HUES6 (cell line): ENCODE measurements at regions not wholly inside any gene's neighbourhood (a gene's known extent, or its start where the extent isn't known, plus 50 kb on each side); places are given as distances from the start of the nearest gene placed in this dataset.

Experiments
- H3K27ac ChIP-seq: 2 replicates; pipeline ENCODE4 v1.7.0; 2013; ENCODE audit warnings: low read depth, mild to moderate bottlenecking, low read length, inconsistent platforms
- H3K27me3 ChIP-seq: 2 replicates; pipeline ENCODE4 v1.6.1; 2013; ENCODE audit warnings: low read length; ENCODE audit not compliant: control insufficient read depth, insufficient read depth
- H3K36me3 ChIP-seq: 2 replicates; pipeline ENCODE4 v1.6.1; 2013; ENCODE audit warnings: low read length; ENCODE audit not compliant: control insufficient read depth, insufficient read depth
- H3K4me1 ChIP-seq: 2 replicates; pipeline ENCODE4 v1.6.1; 2013; ENCODE audit warnings: low read length; ENCODE audit not compliant: control insufficient read depth, insufficient read depth
- H3K4me3 ChIP-seq: 2 replicates; pipeline ENCODE4 v1.5.1; 2013; ENCODE audit warnings: low read depth, low read length
- H3K9ac ChIP-seq: one replicate; pipeline ENCODE4 v1.6.1; 2013; ENCODE audit warnings: mild to moderate bottlenecking, low read length
- H3K9me3 ChIP-seq: 2 replicates; pipeline ENCODE4 v1.6.1; 2013; ENCODE audit warnings: low read depth, low read length; ENCODE audit not compliant: control insufficient read depth, insufficient read depth

DNA sequence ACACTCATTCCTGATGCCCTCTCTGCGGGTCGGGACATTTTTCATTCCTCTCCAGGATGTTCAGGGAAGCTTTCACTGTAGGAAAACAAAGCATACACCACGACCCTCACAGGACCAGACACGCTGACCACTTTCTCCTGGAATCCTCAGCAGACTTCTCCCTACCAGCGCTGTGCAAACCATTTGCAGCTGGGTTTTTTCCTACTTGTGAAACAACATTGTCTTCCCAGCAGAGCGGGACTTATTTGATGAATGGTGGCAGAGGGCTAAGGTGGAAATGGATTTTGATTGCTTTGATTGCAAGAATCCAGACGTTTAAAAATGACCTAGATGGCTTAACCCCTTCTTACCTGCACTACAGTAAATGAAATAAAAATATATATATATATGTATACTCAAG is 265.9 kb downstream of the TBC1D4 start:
- no peak overlapping the region for H3K9ac ChIP-seq
- no peaks in the 10 kb centered on the region for H3K36me3 ChIP-seq
- H3K9me3 ChIP-seq, result no peaks in the 10 kb centered on the region
- peaks cover 12% of the 10 kb centered on the region; the same call in 1 of the 2 replicates for H3K27me3 ChIP-seq
- no peak overlapping the region for H3K4me3 ChIP-seq
- H3K4me1 ChIP-seq, result 0 out of 2 replicates have a peak, but pooled peaks cover 2% of the 10 kb centered on the region
- H3K27ac ChIP-seq, result no peak overlapping the region

DNA sequence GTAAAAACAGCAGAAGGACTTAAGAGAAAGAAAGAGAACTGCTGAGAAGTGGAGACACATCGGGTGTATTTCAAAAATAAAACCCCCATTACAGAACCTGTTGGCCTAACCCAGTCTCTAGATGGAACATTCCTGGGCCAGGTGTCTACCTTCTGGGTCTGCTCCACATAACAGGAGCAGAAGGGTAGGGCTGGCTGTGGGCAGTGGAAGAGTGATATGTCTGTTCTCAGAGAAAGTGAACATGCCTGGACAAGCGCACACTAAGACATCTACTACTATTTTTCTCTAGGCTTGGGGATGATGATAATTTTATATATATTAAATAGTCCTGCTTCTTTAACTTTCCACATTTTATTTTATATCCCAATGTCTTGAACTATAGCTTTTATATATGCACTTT is 267.1 kb downstream of the TBC1D4 start:
- no peak overlapping the region for H3K9ac ChIP-seq
- H3K4me3 ChIP-seq, result no peak overlapping the region
- H3K9me3 ChIP-seq, result no peaks in the 10 kb centered on the region
- H3K27me3 ChIP-seq, result peaks cover under 1% of the 10 kb centered on the region; the same call in 1 of the 2 replicates
- H3K36me3 ChIP-seq, result no peaks in the 10 kb centered on the region
- no peak overlapping the region for H3K27ac ChIP-seq
- 0 out of 2 replicates have a peak, but pooled peaks cover 2% of the 10 kb centered on the region for H3K4me1 ChIP-seq

DNA sequence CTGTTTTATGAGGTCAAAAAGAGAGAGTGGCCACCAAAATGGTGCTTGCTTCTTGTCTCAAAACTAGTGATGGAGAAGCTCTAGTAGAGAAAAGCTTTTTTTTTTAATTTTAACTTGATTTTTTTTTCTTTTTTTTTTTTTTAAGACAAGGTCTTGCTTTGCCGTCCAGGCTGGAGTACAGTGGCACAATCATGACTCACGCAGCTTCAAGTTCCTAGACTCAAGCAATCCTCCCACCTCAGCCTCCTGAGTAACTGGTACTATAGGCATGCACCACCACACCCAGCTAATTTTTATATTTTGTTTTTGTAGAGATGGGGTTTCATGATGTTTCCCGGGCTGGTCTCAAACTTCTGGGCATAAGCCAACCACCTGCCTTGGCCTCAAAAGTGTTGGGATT is 279.0 kb downstream of the TBC1D4 start:
- no peak overlapping the region for H3K9ac ChIP-seq
- no peaks in the 10 kb centered on the region for H3K27me3 ChIP-seq
- H3K4me3 ChIP-seq, result no peak overlapping the region
- no peaks in the 10 kb centered on the region for H3K4me1 ChIP-seq
- no peaks in the 10 kb centered on the region for H3K36me3 ChIP-seq
- H3K27ac ChIP-seq, result no peak overlapping the region
- H3K9me3 ChIP-seq, result peaks cover 17% of the 10 kb centered on the region

DNA sequence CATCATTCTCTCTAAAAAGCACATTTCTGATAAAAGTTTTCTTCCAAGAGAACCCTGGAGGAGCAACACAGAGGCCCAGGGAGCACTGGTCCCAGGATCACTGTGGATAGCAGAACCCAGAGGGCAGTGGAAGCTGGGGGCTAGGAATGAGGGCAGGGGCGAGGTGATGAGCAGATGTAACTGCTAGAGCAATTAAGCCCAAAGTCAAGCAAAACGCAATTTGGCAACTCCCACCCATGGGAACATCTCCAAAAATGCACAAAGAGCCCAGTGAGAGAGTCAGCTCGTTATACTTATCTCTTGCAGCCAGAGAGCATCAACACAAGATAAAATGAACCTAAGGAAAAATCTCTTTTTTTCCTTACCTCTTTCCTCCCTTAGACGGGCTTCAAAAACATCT is 284.2 kb downstream of the TBC1D4 start:
- Histone ChIP-seq H3K36me3 (no peaks in the 10 kb centered on the region), H3K4me1 (no peaks in the 10 kb centered on the region), H3K27me3 (no peaks in the 10 kb centered on the region), H3K9ac (no peak overlapping the region), H3K4me3 (no peak overlapping the region), H3K27ac (no peak overlapping the region), H3K9me3 (no peaks in the 10 kb centered on the region)

DNA sequence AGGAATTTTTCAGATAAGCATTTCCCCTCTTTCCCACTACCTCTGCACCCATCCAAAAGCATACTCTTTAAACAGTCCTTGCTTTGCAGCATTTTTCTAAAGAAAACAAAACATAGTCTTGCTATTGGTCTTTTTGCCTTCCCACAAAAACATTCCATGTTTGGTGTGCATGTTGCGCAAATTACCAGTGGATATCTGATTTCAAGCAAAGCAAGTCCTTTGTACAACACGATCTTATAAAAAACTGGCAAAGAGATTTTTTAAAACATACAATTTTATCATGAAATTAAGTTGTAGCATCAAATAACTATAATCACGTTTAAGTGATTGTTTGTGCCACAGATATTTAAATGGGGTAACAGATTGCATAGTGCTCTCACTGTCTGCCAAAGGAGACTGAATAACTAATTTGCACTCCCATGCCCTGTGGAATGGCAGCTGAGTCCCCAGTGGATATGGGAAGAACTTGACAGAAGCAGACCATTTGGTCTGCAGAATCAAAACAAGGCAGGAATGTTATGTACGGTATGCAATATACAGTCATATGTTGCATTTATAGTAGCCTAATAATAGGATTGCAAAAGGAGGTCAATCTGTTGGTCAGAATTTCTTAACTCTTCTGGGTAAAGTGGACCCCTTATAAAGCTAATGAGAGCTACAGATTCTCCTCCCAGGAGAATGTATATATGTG is 285.7 kb downstream of the TBC1D4 start:
- Histone ChIP-seq H3K4me3 (no peak overlapping the region), H3K9ac (no peak overlapping the region), H3K27ac (no peak overlapping the region), H3K36me3 (no peaks in the 10 kb centered on the region), H3K9me3 (no peaks in the 10 kb centered on the region), H3K4me1 (no peaks in the 10 kb centered on the region), H3K27me3 (no peaks in the 10 kb centered on the region)

DNA sequence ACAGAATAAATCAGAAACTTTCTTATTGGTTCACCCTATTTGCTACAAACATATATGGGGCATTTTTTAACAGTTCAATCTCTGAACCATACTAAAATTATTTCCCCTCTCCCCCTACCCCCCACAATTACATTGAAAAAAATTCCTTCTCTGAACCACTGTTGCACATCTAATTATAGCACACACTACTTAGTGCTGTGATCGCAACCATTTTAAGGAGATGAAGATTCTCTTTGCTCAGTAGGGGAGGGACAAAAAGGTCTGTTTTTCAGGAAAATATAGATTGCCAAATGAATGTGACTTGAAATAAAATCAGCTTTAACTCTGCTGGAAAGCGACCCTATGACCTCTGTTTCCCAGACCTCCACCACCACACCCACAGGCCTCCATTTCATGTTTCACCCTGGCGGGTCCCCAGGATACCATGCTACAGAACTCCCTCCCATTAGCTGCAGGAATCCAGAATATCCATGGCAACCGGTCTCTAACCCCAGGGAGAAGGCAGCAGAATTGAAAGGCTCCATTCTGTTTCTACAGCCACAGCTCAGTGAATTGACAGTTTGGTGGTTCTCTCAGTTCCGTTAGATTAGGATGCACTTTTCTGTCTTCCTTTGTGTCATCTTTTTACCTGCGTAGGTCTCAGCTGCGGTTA is 286.3 kb downstream of the TBC1D4 start:
- no peaks in the 10 kb centered on the region for H3K4me1 ChIP-seq
- no peak overlapping the region for H3K4me3 ChIP-seq
- H3K27me3 ChIP-seq, result no peaks in the 10 kb centered on the region
- no peak overlapping the region for H3K9ac ChIP-seq
- H3K9me3 ChIP-seq, result no peaks in the 10 kb centered on the region
- no peak overlapping the region for H3K27ac ChIP-seq
- H3K36me3 ChIP-seq, result no peaks in the 10 kb centered on the region

DNA sequence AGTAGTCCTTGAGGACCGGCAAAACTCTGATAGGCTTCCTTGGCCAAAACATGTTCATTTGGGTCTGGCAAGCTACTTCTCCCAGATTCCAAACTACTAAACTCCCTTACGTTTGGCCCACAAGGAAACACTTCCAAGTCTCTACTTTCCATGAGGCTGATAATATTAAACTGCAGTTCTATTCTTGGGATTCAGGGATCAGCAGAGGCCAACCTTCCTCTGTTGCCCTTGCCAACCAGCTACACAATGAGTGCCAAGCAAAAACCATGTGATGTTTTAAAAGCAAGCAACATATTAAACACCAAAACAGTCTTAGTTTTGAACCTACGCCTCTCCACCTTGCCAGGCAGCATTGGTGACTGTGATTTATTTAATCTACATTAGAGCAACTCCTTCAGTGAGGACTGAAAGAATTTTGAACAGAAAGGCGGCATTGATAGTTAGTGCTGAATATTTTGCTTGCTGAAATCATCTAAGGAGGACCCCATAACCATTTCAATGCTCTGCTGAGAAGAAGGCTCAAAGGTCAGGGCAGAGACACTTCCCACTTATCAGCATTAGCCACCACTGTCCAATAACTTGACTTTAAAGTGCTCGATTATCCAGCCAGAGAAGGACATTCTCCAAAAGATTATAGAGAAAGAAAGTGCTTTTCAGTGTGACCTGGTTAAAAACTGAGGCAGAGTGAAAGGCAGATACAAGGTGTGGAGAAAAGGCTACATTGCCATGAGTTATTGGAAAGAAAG is 287.1 kb downstream of the TBC1D4 start:
- Histone ChIP-seq H3K4me1 (no peaks in the 10 kb centered on the region), H3K27ac (no peak overlapping the region), H3K9ac (no peak overlapping the region), H3K36me3 (no peaks in the 10 kb centered on the region), H3K27me3 (no peaks in the 10 kb centered on the region), H3K9me3 (no peaks in the 10 kb centered on the region), H3K4me3 (no peak overlapping the region)

DNA sequence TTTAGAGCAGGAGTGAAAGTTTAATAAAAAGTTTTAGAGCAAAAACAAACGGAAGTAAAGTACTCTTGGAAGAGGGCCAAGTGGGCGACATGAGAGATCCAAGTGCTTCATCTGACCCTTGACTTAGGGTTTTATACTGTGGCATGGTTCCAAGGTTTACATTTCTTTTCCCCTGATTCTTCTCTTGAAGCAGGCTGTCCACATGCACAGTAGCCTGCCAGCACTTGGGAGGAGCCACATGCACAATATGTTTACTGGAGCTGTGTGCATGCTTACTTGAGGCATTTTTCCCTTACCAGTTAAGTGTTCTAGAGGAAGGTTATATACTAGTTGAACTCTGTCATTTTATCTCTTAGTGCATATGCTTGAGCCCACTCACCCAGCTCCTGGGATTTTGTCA is 295.6 kb downstream of the TBC1D4 start:
- Histone ChIP-seq H3K9me3 (peaks cover 18% of the 10 kb centered on the region), H3K9ac (no peak overlapping the region), H3K27me3 (no peaks in the 10 kb centered on the region), H3K4me3 (no peak overlapping the region), H3K27ac (no peak overlapping the region), H3K36me3 (no peaks in the 10 kb centered on the region), H3K4me1 (no peaks in the 10 kb centered on the region)

DNA sequence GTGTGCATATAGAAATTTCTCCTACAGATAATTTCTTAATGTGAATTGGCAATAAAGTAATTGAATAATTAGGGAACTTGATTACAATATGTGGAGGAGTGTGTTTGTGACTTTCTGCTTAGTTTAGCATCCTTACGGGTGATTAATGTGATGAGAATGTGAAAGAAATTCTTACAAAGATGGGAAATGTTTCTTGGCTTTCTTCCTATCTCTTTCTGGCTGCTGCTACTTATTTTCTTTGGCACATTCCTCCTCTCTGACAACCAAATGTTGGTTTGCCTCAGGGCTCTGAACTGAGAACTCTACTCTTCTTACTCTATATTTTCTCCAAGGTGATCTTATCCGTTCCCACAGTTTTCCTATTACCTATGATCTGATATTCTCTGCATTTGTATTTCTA is 300.1 kb downstream of the TBC1D4 start:
- Histone ChIP-seq H3K4me1 (no peaks in the 10 kb centered on the region), H3K36me3 (no peaks in the 10 kb centered on the region), H3K9ac (no peak overlapping the region), H3K27me3 (no peaks in the 10 kb centered on the region), H3K9me3 (peaks cover 20% of the 10 kb centered on the region), H3K27ac (no peak overlapping the region), H3K4me3 (no peak overlapping the region)

DNA sequence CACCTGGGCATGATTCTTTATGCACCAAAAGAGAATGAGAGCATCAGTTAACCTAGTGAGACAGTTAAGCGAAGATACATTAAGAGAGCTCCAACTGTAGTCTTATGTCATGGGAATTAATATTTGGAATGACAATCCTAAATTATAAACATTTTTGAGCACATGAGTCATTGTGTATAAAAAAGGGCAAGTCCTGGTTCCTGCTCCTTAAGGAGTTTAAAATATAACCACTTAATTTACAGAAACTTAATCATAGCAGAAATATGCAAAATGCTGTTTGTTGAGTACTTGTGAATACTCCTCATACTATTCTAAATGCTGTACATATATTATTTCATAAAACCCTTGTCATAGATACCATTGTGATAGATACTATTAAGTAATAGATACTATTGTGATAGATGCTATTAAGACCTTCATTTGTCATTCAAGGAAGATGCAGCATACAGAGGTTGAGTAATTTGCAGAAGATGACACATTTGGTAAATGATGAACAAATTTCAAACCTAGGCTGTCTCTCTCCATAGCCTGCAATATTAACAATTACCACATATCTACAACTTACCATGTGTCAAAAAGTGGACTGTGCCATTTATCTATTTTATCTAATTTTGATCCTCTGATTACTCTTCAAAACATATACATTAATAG is 301.0 kb downstream of the TBC1D4 start:
- no peaks in the 10 kb centered on the region for H3K4me1 ChIP-seq
- H3K27ac ChIP-seq, result no peak overlapping the region
- no peak overlapping the region for H3K9ac ChIP-seq
- no peaks in the 10 kb centered on the region for H3K27me3 ChIP-seq
- peaks cover 24% of the 10 kb centered on the region for H3K9me3 ChIP-seq
- no peak overlapping the region for H3K4me3 ChIP-seq
- H3K36me3 ChIP-seq, result no peaks in the 10 kb centered on the region

DNA sequence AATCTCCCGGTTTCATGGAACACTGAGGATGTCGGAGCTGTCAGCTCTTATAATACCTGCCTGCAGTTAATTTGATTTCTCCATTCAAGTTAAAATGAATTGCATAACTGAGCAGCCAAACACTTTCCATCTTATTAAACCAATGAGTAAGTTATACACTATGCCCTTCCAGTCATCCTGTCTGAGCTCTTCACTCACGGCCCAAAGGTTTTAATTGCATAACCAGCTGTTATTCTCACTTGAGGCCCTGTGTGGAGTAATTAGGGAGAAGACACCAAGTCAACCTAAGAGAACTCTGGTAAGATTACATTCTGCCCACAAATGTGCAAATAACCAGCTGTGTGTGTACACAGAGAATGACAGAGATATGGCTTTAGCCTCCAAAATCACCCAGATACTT is 303.5 kb downstream of the TBC1D4 start:
- no peaks in the 10 kb centered on the region for H3K27me3 ChIP-seq
- peaks cover 4% of the 10 kb centered on the region; the same call in 1 of the 2 replicates for H3K4me1 ChIP-seq
- H3K9me3 ChIP-seq, result peaks cover 14% of the 10 kb centered on the region
- no peak overlapping the region for H3K4me3 ChIP-seq
- H3K9ac ChIP-seq, result no peak overlapping the region
- H3K36me3 ChIP-seq, result no peaks in the 10 kb centered on the region
- H3K27ac ChIP-seq, result no peak overlapping the region
